PC-3 (cell line): ENCODE measurements at regions not wholly inside any gene's neighbourhood (a gene's known extent, or its start where the extent isn't known, plus 50 kb on each side); places are given as distances from the start of the nearest gene placed in this dataset.

ENCODE experiments used
- ATAC-seq: fragments of 200-7000 bp; cut with Tn5 transposase; 2 replicates; pipeline ENCODE4 v1.9.1; 2020; ENCODE audit warnings: mild to moderate bottlenecking, moderate library complexity
- BruUV-seq: library from RNA; stranded (reverse); fragments of 400-500 nt; replicated peaks from 2 replicates; lab custom pipeline; 2021; lab: Mats Ljungman, UMichigan
- CTCF ChIA-PET: fragments of 300-600 bp; sonication (Branson Sonifier 250); formaldehyde crosslinking; loops from one replicate; lab custom pipeline; 2022; ENCODE audit warnings: antibody characterized with exemption; lab: Charles Lee
- POLR2A ChIA-PET: fragments of 300-600 bp; sonication (Branson Sonifier 250); formaldehyde crosslinking; loops from one replicate; lab custom pipeline; 2022; ENCODE audit warnings: antibody characterized with exemption; ENCODE audit not compliant: unreplicated experiment; lab: Charles Lee
- DNase-seq: peaks from one replicate; pipeline ENCODE4 v3.0.0-alpha.2; 2015
- H2AFZ ChIP-seq: fragments of 300-600 bp; sonication (generic); 2 replicates; pipeline ENCODE4 v1.6.0; 2016; ENCODE audit warnings: antibody characterized with exemption, low read length
- H3F3A ChIP-seq: fragments of 300-600 bp; sonication (generic); one replicate; pipeline ENCODE4 v1.6.0; 2017; ENCODE audit warnings: antibody characterized with exemption, low read length, control low read depth, mild to moderate bottlenecking; ENCODE audit not compliant: unreplicated experiment
- H3K27ac ChIP-seq: fragments of 300-600 bp; sonication (generic); 2 replicates; pipeline ENCODE4 v1.5.1; 2016; ENCODE audit warnings: mild to moderate bottlenecking, low read length
- H3K27me3 ChIP-seq: fragments of 300-600 bp; sonication (generic); 2 replicates; pipeline ENCODE4 v1.6.1; 2016; ENCODE audit warnings: low read length, mixed read lengths
- H3K36me3 ChIP-seq: fragments of 300-600 bp; sonication (generic); 2 replicates; pipeline ENCODE4 v1.6.1; 2016; ENCODE audit warnings: low read depth, mixed run types, low read length, mixed read lengths
- H3K4me1 ChIP-seq: fragments of 300-600 bp; sonication (generic); 2 replicates; pipeline ENCODE4 v1.5.1; 2016; ENCODE audit warnings: low read length; ENCODE audit not compliant: insufficient read depth
- H3K4me2 ChIP-seq: fragments of 300-600 bp; sonication (generic); 2 replicates; pipeline ENCODE4 v1.6.0; 2016; ENCODE audit warnings: low read length
- H3K4me3 ChIP-seq: fragments of 300-600 bp; sonication (generic); 2 replicates; pipeline ENCODE4 v1.5.1; 2016; ENCODE audit warnings: mild to moderate bottlenecking, low read length, mixed read lengths
- H3K79me2 ChIP-seq: fragments of 300-600 bp; sonication (generic); 2 replicates; pipeline ENCODE4 v1.6.1; 2017; ENCODE audit warnings: low read length, mixed read lengths
- H3K9ac ChIP-seq: fragments of 300-600 bp; sonication (generic); 2 replicates; pipeline ENCODE4 v1.6.0; 2016; ENCODE audit warnings: mild to moderate bottlenecking, low read length
- H3K9me2 ChIP-seq: fragments of 300-600 bp; sonication (generic); replicated peaks from 2 replicates; pipeline ENCODE4 v1.6.1; 2016; ENCODE audit warnings: mixed run types, low read length, mixed read lengths
- H3K9me3 ChIP-seq: fragments of 300-600 bp; sonication (generic); 2 replicates; pipeline ENCODE4 v1.6.1; 2016; ENCODE audit warnings: low read length, mixed read lengths
- H4K20me1 ChIP-seq: fragments of 300-600 bp; sonication (generic); 2 replicates; pipeline ENCODE4 v1.6.1; 2016; ENCODE audit warnings: low read length, mixed read lengths
- EZH2 ChIP-seq: fragments of 300-600 bp; sonication (generic); IDR thresholded peaks from one replicate; pipeline ENCODE4 v1.6.1; 2017; ENCODE audit warnings: antibody characterized with exemption, mild to moderate bottlenecking, low read length; ENCODE audit not compliant: unreplicated experiment
- EZH2phosphoT487 ChIP-seq: fragments of 300-600 bp; sonication (generic); IDR thresholded peaks from 2 replicates; pipeline ENCODE4 v1.6.1; 2018; ENCODE audit warnings: mild to moderate bottlenecking, antibody characterized with exemption, low read length, borderline replicate concordance
- intact Hi-C: fragments of 100-400 bp; cut with micrococcal nuclease; formaldehyde crosslinking; loops from 2 replicates; pipeline ENCODE4 v1.9.0; 2023
- TF ChIP-seq, protein P1 (sequence below): fragments of 300-600 bp; sonication (generic); conservative IDR thresholded peaks from 2 replicates; pipeline ENCODE4 v1.5.1; 2017; ENCODE audit warnings: antibody characterized with exemption, low read depth, mild to moderate bottlenecking, low read length

DNA sequence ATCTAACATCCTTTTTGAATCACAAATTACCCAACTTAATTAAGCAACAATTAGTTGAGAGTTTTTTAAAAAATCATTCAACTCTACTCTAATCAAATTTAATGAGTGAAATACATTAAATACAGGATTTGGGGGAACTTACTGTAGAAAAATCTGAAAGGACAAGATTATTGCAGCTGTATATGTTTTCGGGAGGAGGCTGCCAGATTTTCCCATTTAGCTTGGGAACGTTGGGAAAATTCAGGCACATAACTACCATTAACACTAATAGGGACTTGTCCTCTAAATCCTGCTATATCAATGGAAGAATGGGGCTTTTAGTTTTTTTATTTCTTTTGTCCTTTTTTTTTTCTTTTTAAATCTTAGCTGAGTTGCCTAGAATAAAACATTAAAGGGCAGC is 691.4 kb upstream of the FZD8 start:
- H3K9me3 ChIP-seq = no peaks in the 10 kb centered on the region
- H3K9me2 ChIP-seq = no peaks in the 10 kb centered on the region
- DNase-seq (no peak), ATAC-seq (no peak)
- intact Hi-C loops = no loop called here
- H3K79me2 ChIP-seq = no peaks in the 10 kb centered on the region
- no peak for TF ChIP-seq EZH2phosphoT487
- TF ChIP-seq, protein P1, sequence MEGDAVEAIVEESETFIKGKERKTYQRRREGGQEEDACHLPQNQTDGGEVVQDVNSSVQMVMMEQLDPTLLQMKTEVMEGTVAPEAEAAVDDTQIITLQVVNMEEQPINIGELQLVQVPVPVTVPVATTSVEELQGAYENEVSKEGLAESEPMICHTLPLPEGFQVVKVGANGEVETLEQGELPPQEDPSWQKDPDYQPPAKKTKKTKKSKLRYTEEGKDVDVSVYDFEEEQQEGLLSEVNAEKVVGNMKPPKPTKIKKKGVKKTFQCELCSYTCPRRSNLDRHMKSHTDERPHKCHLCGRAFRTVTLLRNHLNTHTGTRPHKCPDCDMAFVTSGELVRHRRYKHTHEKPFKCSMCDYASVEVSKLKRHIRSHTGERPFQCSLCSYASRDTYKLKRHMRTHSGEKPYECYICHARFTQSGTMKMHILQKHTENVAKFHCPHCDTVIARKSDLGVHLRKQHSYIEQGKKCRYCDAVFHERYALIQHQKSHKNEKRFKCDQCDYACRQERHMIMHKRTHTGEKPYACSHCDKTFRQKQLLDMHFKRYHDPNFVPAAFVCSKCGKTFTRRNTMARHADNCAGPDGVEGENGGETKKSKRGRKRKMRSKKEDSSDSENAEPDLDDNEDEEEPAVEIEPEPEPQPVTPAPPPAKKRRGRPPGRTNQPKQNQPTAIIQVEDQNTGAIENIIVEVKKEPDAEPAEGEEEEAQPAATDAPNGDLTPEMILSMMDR = no peak
- no peak for TF ChIP-seq EZH2
- no peaks in the 10 kb centered on the region for H3K27me3 ChIP-seq
- H3F3A ChIP-seq = no peaks in the 10 kb centered on the region
- CTCF ChIA-PET = interaction anchor here (0.7 kb wide), 2 partner anchors 149 to 392 kb away, joined by 3 to 4 read pairs; no protein-coding TSS in a partner anchor
- H3K4me2 ChIP-seq = no peak overlapping the region
- no peaks in the 10 kb centered on the region for H3K4me1 ChIP-seq
- no peaks in the 10 kb centered on the region for H3K36me3 ChIP-seq
- no peak overlapping the region for H3K9ac ChIP-seq
- H4K20me1 ChIP-seq = no peaks in the 10 kb centered on the region
- H3K4me3 ChIP-seq = no peak overlapping the region
- no peak overlapping the region for H3K27ac ChIP-seq
- POLR2A ChIA-PET = interaction anchor here (0.6 to 0.7 kb wide), 2 partner anchors 23 to 156 kb away, joined by 3 to 5 read pairs; no protein-coding TSS in a partner anchor
- BruUV-seq = no TSS peak
- 0 out of 2 replicates have a peak overlapping the region, but pooled peaks have one; percentile 2 for H2AFZ ChIP-seq

DNA sequence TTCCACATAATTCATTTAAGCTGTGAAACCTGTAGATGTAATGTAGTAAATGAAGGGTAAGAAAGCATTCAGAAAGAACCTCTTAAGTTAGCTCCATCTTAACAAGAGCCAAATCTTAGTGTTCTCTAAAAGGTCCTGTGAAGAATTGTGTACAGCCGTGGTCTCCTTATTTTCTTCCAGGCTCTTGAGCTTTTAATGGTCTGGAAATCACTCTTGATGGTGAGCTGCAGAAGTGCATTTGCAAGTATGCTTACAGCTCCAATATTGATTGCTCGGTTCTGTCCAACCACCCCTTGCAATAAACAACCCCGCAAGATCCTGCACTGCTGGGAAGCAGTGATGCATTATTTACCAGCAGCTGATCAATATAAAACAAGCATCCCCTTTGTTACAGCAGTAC is 690.8 kb upstream of the FZD8 start:
- H3K79me2 ChIP-seq = no peaks in the 10 kb centered on the region
- no peak overlapping the region for H3K27ac ChIP-seq
- no peaks in the 10 kb centered on the region for H3K9me2 ChIP-seq
- H3F3A ChIP-seq = no peaks in the 10 kb centered on the region
- no TSS peak for BruUV-seq
- H2AFZ ChIP-seq = peak overlapping the region; percentile 2; the same call in 1 of the 2 replicates
- H3K9ac ChIP-seq = no peak overlapping the region
- H3K9me3 ChIP-seq = no peaks in the 10 kb centered on the region
- no peak overlapping the region for H3K4me3 ChIP-seq
- no peaks in the 10 kb centered on the region for H3K36me3 ChIP-seq
- no peak overlapping the region for H3K4me2 ChIP-seq
- H4K20me1 ChIP-seq = no peaks in the 10 kb centered on the region
- ATAC-seq = no peak
- CTCF ChIA-PET = interaction anchor here (0.7 kb wide), 1 partner anchor 393 kb away, joined by 4 read pairs; no protein-coding TSS in a partner anchor
- POLR2A ChIA-PET = no interaction called here
- H3K4me1 ChIP-seq = no peaks in the 10 kb centered on the region
- DNase-seq = no peak
- TF ChIP-seq, protein P1 = no peak
- TF ChIP-seq EZH2phosphoT487 = no peak
- TF ChIP-seq EZH2 = no peak
- intact Hi-C loops = no loop called here
- H3K27me3 ChIP-seq = no peaks in the 10 kb centered on the region

DNA sequence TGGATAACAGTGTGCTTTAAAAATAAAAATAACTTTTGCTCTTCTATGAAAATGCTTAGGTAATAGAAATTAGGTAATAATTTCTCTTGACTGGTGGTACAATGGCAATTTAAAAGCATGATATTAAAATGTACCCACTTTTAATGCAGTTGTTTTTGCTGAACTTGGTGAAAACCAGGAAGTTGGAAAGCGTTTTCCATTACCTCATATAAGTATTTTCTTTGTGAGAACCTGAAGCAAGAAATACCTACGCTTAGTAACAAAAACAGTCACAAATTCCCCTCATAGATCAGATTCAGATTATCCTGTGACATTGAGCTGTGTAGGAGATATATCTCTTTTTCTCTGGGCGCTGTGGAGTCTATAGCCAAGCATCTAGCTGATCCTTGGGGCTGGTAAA is 689.0 kb upstream of the FZD8 start:
- Histone ChIP-seq H3K27ac (no peak overlapping the region), H3K9me3 (no peaks in the 10 kb centered on the region), H3K79me2 (no peaks in the 10 kb centered on the region), H3K4me1 (no peaks in the 10 kb centered on the region), H3F3A (no peaks in the 10 kb centered on the region), H3K4me2 (no peak overlapping the region), H3K36me3 (no peaks in the 10 kb centered on the region), H3K4me3 (no peak overlapping the region), H3K27me3 (no peaks in the 10 kb centered on the region), H3K9ac (no peak overlapping the region), H3K9me2 (no peaks in the 10 kb centered on the region), H4K20me1 (no peaks in the 10 kb centered on the region), H2AFZ (no peak overlapping the region)
- no TSS peak for BruUV-seq
- intact Hi-C loops = no loop called here
- ChIA-PET CTCF (no interaction called here), POLR2A (no interaction called here)
- DNase-seq (no peak), ATAC-seq (no peak)
- TF ChIP-seq EZH2phosphoT487 = no peak
- no peak for TF ChIP-seq EZH2
- TF ChIP-seq, protein P1 = no peak
